Retina (tissue), 1 donor: ENCODE measurements at regions not wholly inside any gene's neighbourhood (a gene's known extent, or its start where the extent isn't known, plus 50 kb on each side); places are given as distances from the start of the nearest gene placed in this dataset.
"Not testable (repeated sequence)": the region's sequence is repeated elsewhere in the genome, so short reads cannot be mapped to it uniquely, and the experiment has no call there.

ENCODE experiments used
- DNase-seq: peaks from one replicate; pipeline ENCODE4 v3.0.0-alpha.2; 2016

- DNase-seq: no peak
These were observed 841.0 kb upstream of the PIK3C3 start for GRCh38 chr18:41113885-41114482.

DNA sequence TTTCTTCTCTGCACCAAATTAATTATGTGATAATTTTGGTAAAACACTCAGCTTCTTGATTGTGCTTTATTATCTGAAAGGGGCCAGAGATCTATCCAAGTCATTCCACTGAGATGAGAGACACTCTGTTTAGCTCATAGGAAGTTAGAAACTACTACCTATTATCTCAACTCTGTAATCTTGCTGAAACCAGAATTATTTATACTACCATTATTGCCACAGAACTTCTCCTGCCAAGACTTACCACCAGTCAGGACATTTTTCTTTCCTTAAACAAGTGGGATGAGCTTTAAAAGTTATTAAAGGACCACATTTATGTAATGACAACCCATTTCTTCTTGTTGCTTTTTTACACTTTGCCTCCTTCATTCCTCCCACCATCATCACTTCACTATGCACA lies 855.6 kb upstream of the PIK3C3 start:
- DNase-seq: no peak

GRCh38 chr18:41096504-41096903 lies 858.5 kb upstream of the PIK3C3 start:
- peak; percentile 56 for DNase-seq

DNA sequence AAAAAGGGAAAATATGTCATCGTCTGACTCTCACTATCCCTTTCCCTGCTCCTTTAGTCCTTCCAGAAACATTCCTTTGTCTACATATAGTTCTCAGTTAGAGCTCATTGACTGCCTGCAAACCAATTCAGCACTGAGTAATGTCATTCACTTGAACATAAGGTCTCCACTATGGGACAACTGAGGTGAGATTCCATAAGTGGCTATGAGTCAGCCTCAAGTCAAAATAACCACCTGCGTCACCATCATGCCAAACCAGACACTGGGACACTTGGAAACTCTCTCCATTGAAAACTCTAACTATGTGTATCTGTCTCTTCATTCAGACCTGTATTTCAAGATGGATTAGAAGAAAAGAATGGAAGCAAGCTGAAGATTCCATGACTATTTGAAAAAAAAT lies 878.0 kb upstream of the PIK3C3 start:
- DNase-seq: no peak

DNA sequence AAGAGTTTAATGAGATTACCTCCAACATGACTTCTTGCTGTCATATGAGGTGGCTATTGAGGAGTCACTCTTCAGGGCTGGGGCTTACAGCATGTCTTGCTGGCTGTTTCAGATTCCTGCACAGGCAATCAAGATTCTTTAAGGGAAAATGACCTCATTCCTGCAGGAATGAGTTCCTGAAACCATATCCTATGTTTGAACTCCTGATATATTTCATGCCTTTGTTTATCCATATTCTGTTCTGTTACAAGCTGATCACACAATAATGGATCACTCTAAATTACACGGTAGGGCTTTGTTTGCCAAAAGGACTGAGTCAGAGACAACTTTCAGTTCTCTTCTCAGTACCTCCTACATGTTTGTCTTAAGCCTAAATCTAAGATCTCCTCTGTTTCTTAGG lies 879.8 kb upstream of the PIK3C3 start:
- no peak for DNase-seq

GRCh38 chr18:41073372-41073954 lies 881.6 kb upstream of the PIK3C3 start:
- no peak for DNase-seq

DNA sequence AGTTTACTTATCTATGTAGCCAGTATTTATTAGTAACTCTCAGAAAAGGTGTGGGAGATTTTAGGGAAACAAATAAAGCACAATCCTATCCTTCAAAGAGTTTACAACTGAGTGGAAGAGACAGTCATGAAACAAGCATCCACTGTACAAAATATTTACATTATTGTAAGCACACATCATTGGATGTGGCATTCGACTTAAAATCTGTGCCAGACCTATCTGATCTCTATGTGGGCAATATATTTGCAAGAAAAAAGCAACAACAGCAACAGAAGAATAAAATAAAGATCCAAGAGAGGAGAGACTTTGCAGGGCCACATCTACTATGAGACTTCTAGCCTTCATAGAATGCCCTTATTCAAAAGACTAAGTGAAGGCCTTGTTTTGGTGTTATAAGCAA lies 882.1 kb upstream of the PIK3C3 start:
- no peak for DNase-seq

- DNase-seq: no peak
These were observed 883.2 kb upstream of the PIK3C3 start for GRCh38 chr18:41071826-41072225.

GRCh38 chr18:41069167-41069566 lies 885.9 kb upstream of the PIK3C3 start:
- DNase-seq: no peak

- DNase-seq: no peak
These were observed 890.1 kb upstream of the PIK3C3 start for GRCh38 chr18:41064916-41065315.

GRCh38 chr18:41060967-41061366 lies 894.1 kb upstream of the PIK3C3 start:
- no peak for DNase-seq

- DNase-seq: no peak
These were observed 896.0 kb upstream of the PIK3C3 start for GRCh38 chr18:41059126-41059415.

DNA sequence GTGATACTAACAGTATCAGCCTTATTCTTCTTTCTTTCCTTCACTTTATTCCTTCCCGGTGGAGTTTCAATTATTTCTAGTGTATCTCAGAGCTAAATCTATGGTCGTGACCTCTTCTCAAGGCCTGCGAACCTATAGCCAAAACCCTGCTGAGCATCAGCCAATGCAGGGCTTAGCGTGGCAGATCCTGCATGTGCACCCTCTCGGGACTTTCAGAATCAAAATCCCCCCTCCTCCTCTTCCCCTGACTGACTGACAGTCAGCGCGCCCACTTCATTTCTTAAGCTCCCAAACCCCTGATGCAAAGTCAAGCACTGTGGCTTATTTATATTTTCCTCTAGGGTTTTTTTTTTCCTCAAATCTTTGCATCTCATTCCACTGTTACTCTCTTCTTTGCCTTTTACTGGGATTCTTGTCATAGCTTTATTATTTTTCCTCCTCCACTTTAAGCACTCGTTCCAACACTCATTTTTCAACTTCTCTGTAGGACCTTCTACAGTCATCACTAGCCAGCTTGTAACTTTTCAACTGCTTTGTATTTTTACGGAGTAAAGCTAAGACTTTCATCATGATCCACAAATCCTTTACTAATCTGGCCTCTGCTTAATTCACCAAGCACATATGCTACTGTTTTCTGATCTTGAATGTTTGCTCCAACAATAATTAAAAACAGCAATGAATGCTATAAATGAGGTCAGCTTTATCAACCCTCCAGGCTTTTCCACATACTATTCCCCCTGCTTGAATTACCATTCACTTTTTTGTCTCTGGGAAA lies 896.5 kb upstream of the PIK3C3 start:
- no peak for DNase-seq

- no peak for DNase-seq
These were observed 902.4 kb upstream of the PIK3C3 start for GRCh38 chr18:41052625-41053024.

GRCh38 chr18:41046250-41046649 lies 908.8 kb upstream of the PIK3C3 start:
- DNase-seq: not testable (repeated sequence)

GRCh38 chr18:41043876-41044275 lies 911.2 kb upstream of the PIK3C3 start:
- DNase-seq: no peak

GRCh38 chr18:41042866-41043265 lies 912.2 kb upstream of the PIK3C3 start:
- DNase-seq: no peak

- no peak for DNase-seq
These were observed 917.0 kb upstream of the PIK3C3 start for GRCh38 chr18:41038071-41038470.

DNA sequence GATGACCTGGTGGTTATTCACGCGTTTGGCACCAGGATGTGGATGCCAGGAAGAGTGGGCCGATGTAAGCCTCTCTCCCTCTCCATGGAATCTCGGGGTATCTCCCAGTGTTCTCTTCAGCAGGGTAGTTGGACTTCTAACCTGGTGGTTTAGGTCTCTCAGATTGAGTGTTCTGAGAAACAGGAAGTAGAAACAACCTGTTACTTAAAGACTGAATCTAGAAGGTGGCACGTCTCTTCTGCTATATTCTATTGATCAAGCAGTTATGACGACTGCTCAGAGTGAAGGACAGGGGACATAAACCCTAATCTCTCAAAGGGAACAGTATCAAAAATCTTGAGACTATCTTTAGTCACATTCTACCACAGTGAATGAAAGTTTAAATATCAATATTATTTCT lies 918.7 kb upstream of the PIK3C3 start:
- DNase-seq: no peak

GRCh38 chr18:41034413-41034812 lies 920.6 kb upstream of the PIK3C3 start:
- no peak for DNase-seq

DNA sequence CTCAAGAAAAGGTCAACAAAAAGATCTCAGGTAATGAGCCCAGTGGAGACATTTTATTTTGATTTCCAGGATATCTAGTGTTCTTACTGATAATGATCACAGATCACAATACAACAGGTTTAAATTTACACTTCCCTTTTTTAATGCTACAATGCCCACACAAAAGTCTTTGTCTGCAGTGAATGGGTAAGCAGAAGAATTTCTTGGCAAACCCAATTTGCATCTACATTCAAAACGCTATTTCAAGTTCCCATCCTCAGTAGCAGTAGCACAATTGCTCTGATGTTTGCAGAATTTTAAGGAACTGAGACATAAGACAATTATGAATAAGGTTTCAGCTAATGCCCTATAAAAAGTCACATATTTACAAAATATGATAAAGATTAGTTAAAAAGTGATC lies 929.4 kb upstream of the PIK3C3 start:
- DNase-seq: no peak

- no peak for DNase-seq
These were observed 930.2 kb upstream of the PIK3C3 start for GRCh38 chr18:41024792-41025191.

- DNase-seq: no peak
These were observed 932.5 kb upstream of the PIK3C3 start for GRCh38 chr18:41022484-41022883.

- DNase-seq: no peak
These were observed 933.9 kb upstream of the PIK3C3 start for GRCh38 chr18:41021089-41021488.

GRCh38 chr18:41012194-41012593 lies 942.8 kb upstream of the PIK3C3 start:
- no peak for DNase-seq
